KMS-11 (cell line): ENCODE measurements at regions not wholly inside any gene's neighbourhood (a gene's known extent, or its start where the extent isn't known, plus 50 kb on each side); places are given as distances from the start of the nearest gene placed in this dataset.

Source experiments
- H2AFZ ChIP-seq: fragments of 200-600 bp; sonication (generic); 2 replicates; pipeline ENCODE4 v1.6.1; 2016; ENCODE audit warnings: antibody characterized with exemption, mixed run types, low read depth
- H3K27ac ChIP-seq: fragments of 200-600 bp; sonication (generic); 2 replicates; pipeline ENCODE4 v1.6.1; 2016; ENCODE audit warnings: mild to moderate bottlenecking, mixed run types
- H3K27me3 ChIP-seq: fragments of 200-600 bp; sonication (generic); 2 replicates; pipeline ENCODE4 v1.6.1; 2017; ENCODE audit warnings: mild to moderate bottlenecking, low read depth, mixed run types, moderate library complexity; ENCODE audit not compliant: insufficient read depth
- H3K36me3 ChIP-seq: fragments of 200-600 bp; sonication (generic); 2 replicates; pipeline ENCODE4 v1.6.1; 2017; ENCODE audit warnings: mild to moderate bottlenecking, mixed run types; ENCODE audit not compliant: insufficient read depth
- H3K4me1 ChIP-seq: fragments of 200-600 bp; sonication (generic); 2 replicates; pipeline ENCODE4 v1.6.1; 2016; ENCODE audit warnings: mild to moderate bottlenecking, low read depth, mixed run types; ENCODE audit not compliant: poor library complexity, severe bottlenecking
- H3K4me2 ChIP-seq: fragments of 200-600 bp; sonication (generic); 2 replicates; pipeline ENCODE4 v1.7.0; 2016; ENCODE audit warnings: mild to moderate bottlenecking, mixed run types
- H3K4me3 ChIP-seq: fragments of 200-600 bp; sonication (generic); IDR thresholded peaks from 2 replicates; pipeline ENCODE4 v1.6.1; 2017; ENCODE audit warnings: low read depth, low read length, mixed read lengths; ENCODE audit not compliant: insufficient read depth
- H3K79me2 ChIP-seq: fragments of 200-600 bp; sonication (generic); 2 replicates; pipeline ENCODE4 v1.6.1; 2016; ENCODE audit warnings: low read depth, mixed run types; ENCODE audit not compliant: insufficient read depth
- H3K9ac ChIP-seq: fragments of 200-600 bp; sonication (generic); 2 replicates; pipeline ENCODE4 v1.6.1; 2016; ENCODE audit warnings: mild to moderate bottlenecking, mixed run types
- H4K20me1 ChIP-seq: fragments of 200-600 bp; sonication (generic); 2 replicates; pipeline ENCODE4 v1.6.1; 2016; ENCODE audit warnings: mild to moderate bottlenecking, mixed run types; ENCODE audit not compliant: insufficient read depth
- CTCF ChIP-seq: fragments of 200-600 bp; sonication (generic); conservative IDR thresholded peaks from 2 replicates; pipeline ENCODE4 v1.6.1; 2017; ENCODE audit warnings: low read depth, mild to moderate bottlenecking, antibody characterized with exemption, low read length, moderate library complexity, mixed read lengths

GRCh38 chr11:97607291-97608000 lies 1217.6 kb downstream of the JRKL start:
- no peak overlapping the region for H2AFZ ChIP-seq

GRCh38 chr11:97610000-97610399 lies 1220.2 kb downstream of the JRKL start:
- TF ChIP-seq CTCF: no peak
- no peaks in the 10 kb centered on the region for H4K20me1 ChIP-seq
- H3K79me2 ChIP-seq: no peaks in the 10 kb centered on the region
- H2AFZ ChIP-seq: no peak overlapping the region
- no peaks in the 10 kb centered on the region for H3K36me3 ChIP-seq
- no peaks in the 10 kb centered on the region for H3K4me1 ChIP-seq
- H3K4me3 ChIP-seq: no peak overlapping the region
- H3K27ac ChIP-seq: no peak overlapping the region
- H3K4me2 ChIP-seq: no peak overlapping the region
- no peaks in the 10 kb centered on the region for H3K27me3 ChIP-seq
- H3K9ac ChIP-seq: no peak overlapping the region

More at GRCh38 chr11:97607291-97608000, 1217.6 kb downstream of the JRKL start:
- no peak overlapping the region for H3K9ac ChIP-seq
- no peaks in the 10 kb centered on the region for H3K36me3 ChIP-seq
- H3K4me3 ChIP-seq: no peak overlapping the region
- H4K20me1 ChIP-seq: no peaks in the 10 kb centered on the region
- no peak overlapping the region for H3K27ac ChIP-seq
- no peak overlapping the region for H3K4me2 ChIP-seq
- no peaks in the 10 kb centered on the region for H3K79me2 ChIP-seq
- no peaks in the 10 kb centered on the region for H3K27me3 ChIP-seq
- no peak for TF ChIP-seq CTCF
- no peaks in the 10 kb centered on the region for H3K4me1 ChIP-seq

- H3K4me2 ChIP-seq: no peak overlapping the region
- H2AFZ ChIP-seq: no peak overlapping the region
- H3K9ac ChIP-seq: no peak overlapping the region
- H3K4me1 ChIP-seq: no peaks in the 10 kb centered on the region
- H3K79me2 ChIP-seq: no peaks in the 10 kb centered on the region
- no peak for TF ChIP-seq CTCF
- H3K4me3 ChIP-seq: no peak overlapping the region
- no peaks in the 10 kb centered on the region for H3K27me3 ChIP-seq
- H3K36me3 ChIP-seq: no peaks in the 10 kb centered on the region
- H4K20me1 ChIP-seq: no peaks in the 10 kb centered on the region
- H3K27ac ChIP-seq: no peak overlapping the region
Measured at GRCh38 chr11:97610854-97611253, 1221.0 kb downstream of the JRKL start.

- H3K79me2 ChIP-seq: no peaks in the 10 kb centered on the region
- H3K4me1 ChIP-seq: no peaks in the 10 kb centered on the region
- no peaks in the 10 kb centered on the region for H3K36me3 ChIP-seq
- H3K4me2 ChIP-seq: no peak overlapping the region
- no peaks in the 10 kb centered on the region for H3K27me3 ChIP-seq
- no peak overlapping the region for H2AFZ ChIP-seq
- H3K9ac ChIP-seq: no peak overlapping the region
- no peak overlapping the region for H3K4me3 ChIP-seq
- no peaks in the 10 kb centered on the region for H4K20me1 ChIP-seq
- TF ChIP-seq CTCF: no peak
- H3K27ac ChIP-seq: no peak overlapping the region
Measured at GRCh38 chr11:97611345-97611744, 1221.5 kb downstream of the JRKL start.
